B cell (primary cell): ENCODE measurements at regions not wholly inside any gene's neighbourhood (a gene's known extent, or its start where the extent isn't known, plus 50 kb on each side); places are given as distances from the start of the nearest gene placed in this dataset.

Experiments used
- CTCF ChIP-seq: fragments of 200-600 bp; IDR thresholded peaks from one replicate; pipeline ENCODE4 v1.8.0; 2022; ENCODE audit warnings: antibody characterized with exemption, mild to moderate bottlenecking
- EZH2 ChIP-seq: IDR thresholded peaks from 2 replicates; pipeline ENCODE4 v1.6.1; 2012; ENCODE audit warnings: borderline replicate concordance, low read depth, mild to moderate bottlenecking, moderate library complexity, low read length; ENCODE audit not compliant: insufficient read depth, poor library complexity, severe bottlenecking

GRCh38 chr7:38051311-38051710, 126.7 kb upstream of the STARD3NL start:
- TF ChIP-seq CTCF (no peak), EZH2 (no peak)
